RWPE1 (cell line): ENCODE measurements at regions not wholly inside any gene's neighbourhood (a gene's known extent, or its start where the extent isn't known, plus 50 kb on each side); places are given as distances from the start of the nearest gene placed in this dataset.

Source experiments
- CTCF ChIA-PET: fragments of 350-600 bp; sonication (Branson Sonifier 250); formaldehyde crosslinking; extraction: SDS; loops from one replicate; lab custom pipeline; 2021; lab: Yijun Ruan, JAX
- POLR2A ChIA-PET: fragments of 400-600 bp; formaldehyde crosslinking; extraction: SDS; loops from one replicate; lab custom pipeline; 2020; ENCODE audit warnings: antibody characterized with exemption; ENCODE audit not compliant: low non-redundant PET; lab: Yijun Ruan, JAX
- DNase-seq: peaks from one replicate; pipeline ENCODE4 v3.0.0; 2012; ENCODE audit warnings: low spot score
- H3K27ac ChIP-seq: fragments of 450-650 bp; 2 replicates; pipeline ENCODE4 v1.5.1; 2017
- TF ChIP-seq, protein P1 (sequence below): fragments of 450-650 bp; conservative IDR thresholded peaks from 2 replicates; pipeline ENCODE4 v1.5.1; 2017; ENCODE audit warnings: low read depth, mild to moderate bottlenecking

DNA sequence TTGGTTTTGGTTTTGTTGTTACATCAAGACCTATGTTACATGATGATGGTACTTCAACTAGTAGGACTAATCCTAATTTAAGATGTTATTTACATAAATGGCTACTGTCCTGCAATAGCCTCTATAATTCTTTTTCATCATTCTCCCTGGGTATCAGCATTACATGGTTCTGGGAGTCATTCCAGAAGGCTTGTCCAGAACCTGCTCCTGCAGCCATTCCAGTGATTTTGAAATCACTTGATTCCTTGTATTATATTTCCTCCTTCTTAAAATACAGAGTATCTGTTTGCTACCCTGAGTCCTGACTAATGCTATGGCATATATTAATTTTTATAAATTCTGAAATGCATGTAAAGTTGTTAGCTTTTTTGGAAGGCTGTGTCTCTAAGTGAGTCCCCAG is 400.5 kb upstream of the MEIS1 start:
- TF ChIP-seq, protein P1, sequence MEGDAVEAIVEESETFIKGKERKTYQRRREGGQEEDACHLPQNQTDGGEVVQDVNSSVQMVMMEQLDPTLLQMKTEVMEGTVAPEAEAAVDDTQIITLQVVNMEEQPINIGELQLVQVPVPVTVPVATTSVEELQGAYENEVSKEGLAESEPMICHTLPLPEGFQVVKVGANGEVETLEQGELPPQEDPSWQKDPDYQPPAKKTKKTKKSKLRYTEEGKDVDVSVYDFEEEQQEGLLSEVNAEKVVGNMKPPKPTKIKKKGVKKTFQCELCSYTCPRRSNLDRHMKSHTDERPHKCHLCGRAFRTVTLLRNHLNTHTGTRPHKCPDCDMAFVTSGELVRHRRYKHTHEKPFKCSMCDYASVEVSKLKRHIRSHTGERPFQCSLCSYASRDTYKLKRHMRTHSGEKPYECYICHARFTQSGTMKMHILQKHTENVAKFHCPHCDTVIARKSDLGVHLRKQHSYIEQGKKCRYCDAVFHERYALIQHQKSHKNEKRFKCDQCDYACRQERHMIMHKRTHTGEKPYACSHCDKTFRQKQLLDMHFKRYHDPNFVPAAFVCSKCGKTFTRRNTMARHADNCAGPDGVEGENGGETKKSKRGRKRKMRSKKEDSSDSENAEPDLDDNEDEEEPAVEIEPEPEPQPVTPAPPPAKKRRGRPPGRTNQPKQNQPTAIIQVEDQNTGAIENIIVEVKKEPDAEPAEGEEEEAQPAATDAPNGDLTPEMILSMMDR = no peak
- ChIA-PET CTCF (no interaction called here), POLR2A (no interaction called here)
- DNase-seq = no peak
- no peak overlapping the region for H3K27ac ChIP-seq

DNA sequence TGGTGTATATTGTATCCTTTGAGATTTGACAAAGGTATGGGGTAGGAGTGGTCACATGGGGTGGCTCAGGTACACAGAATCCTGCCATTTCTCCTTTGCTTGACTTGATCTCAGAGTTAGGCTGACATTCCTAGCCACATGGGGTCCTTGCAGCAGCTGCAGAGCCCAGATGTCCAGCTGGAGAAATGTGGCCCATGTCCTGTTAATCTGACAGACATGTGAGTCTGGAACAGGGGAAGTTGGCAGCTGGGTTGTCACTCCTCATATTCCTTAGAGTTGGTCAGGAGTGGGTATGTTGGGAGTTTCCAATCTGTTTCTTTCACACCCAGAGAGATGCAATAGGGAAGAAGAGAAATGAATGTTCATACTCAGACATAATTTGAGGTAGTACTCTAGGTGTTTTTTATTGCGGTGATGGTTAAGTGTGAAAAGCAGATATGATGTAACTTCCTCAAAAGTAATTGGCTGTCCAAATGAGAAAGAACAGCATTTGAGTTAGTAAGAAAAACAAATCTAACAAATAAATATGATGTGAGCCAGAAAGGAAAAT is 402.6 kb upstream of the MEIS1 start:
- TF ChIP-seq, protein P1 = no peak
- DNase-seq = no peak
- POLR2A ChIA-PET = no interaction called here
- CTCF ChIA-PET = no interaction called here
- H3K27ac ChIP-seq = no peak overlapping the region

DNA sequence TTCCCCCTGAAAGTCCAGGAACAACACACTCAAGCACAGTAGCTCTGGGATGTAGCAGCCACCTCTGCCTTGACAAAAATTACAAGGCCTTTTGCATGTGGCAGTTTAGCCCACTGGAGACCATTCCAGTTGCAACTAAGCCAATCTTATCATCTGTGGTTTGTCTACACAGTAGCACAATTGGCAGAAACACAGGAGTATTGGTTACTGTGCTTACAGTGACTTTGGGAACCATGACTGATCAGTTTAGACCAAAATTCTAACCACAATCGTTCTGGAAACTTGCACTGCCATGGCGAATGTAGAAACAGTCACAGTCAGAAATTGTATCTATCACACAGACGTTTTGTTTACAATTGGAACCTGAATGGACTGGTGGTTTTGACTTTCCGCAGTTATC is 403.7 kb upstream of the MEIS1 start:
- CTCF ChIA-PET = no interaction called here
- DNase-seq = no peak
- POLR2A ChIA-PET = no interaction called here
- TF ChIP-seq, protein P1 = no peak
- no peak overlapping the region for H3K27ac ChIP-seq

DNA sequence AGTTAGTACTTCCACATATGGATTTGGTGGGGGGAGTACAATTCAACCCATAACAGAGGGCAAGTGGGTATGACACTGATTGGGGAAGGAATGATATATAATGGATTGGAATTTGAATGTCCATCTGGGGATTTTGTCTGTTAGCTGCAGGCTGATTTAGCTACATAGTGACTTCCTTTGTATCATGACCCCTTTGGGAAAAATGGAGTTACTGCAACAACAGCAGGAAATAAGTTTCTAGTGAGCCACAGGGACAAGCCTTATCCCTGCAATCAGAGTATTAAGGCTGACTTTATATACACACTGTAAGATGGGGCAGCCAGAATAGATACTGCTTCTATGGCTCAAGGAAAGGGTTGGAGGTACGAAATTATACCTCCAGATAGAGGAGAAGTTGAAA is 404.4 kb upstream of the MEIS1 start:
- DNase-seq = peak; percentile 13
- POLR2A ChIA-PET = no interaction called here
- CTCF ChIA-PET = interaction anchor here (0.6 kb wide), 1 partner anchor 8 kb away, joined by 3 read pairs; no protein-coding TSS in a partner anchor
- H3K27ac ChIP-seq = no peak overlapping the region
- TF ChIP-seq, protein P1 = no peak

DNA sequence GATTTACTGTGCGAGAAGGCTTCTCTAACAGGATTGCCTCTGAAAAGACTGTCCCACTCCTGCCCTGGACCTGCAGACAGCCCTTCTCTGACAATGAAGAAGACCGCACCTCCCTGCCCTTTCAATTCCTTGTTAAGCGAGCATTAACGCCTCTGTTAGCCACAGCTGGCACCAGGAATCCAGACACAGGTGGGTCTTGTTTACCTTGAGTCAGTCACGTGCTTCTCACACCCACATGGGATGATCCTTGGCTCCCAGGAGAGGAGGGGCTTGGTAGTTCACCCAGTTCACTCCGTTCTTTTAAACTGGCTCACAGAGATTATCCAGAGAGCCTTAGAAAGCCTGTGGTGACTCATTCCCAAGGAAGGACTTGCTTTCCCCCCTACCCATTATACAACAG is 410.5 kb upstream of the MEIS1 start:
- POLR2A ChIA-PET = no interaction called here
- DNase-seq = peak; percentile 71
- no peak overlapping the region for H3K27ac ChIP-seq
- TF ChIP-seq, protein P1 = no peak
- CTCF ChIA-PET = no interaction called here

DNA sequence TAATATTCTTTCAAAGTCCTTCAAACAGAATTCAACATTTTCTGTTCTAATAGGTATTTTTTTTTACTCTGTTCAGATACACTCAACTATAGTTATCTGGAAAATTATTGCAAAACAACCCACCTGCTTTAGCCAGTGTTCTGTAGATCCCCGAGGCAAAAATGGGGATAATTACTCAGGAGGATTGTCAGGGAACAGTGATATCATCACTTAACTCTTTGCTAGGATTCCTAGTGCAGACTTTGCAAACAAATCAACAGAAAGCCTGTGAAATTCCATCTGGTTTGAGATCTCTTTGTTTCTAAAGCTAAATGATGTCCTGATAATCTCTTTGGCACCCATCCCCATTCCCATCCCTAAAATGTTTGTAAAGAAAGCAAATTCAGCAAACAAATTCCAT is 413.6 kb upstream of the MEIS1 start:
- ChIA-PET POLR2A (no interaction called here), CTCF (no interaction called here)
- H3K27ac ChIP-seq = no peak overlapping the region
- peak; percentile 36 for DNase-seq
- TF ChIP-seq, protein P1 = no peak

DNA sequence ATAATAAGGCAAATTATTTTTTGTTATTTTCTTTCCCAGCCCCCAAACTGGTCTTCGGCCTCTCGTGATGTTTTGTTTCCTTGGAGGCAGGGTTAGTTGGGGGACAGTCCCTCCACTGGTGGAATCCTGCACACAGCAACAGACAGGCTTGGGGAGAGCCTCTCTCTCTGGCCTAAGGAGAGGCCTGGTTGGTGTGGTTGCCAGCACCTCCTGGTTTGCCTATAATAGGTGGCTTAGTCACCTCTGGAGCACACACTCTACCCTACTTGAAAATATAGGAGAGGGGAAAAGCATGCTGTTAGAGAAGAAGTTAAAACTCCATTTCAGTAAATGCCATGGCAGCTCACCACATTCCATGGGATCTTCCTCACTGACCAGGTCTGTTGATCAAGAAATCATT is 417.2 kb upstream of the MEIS1 start:
- no peak for DNase-seq
- no peak overlapping the region for H3K27ac ChIP-seq
- ChIA-PET POLR2A (no interaction called here), CTCF (no interaction called here)
- TF ChIP-seq, protein P1 = no peak
